Islet precursor cell (in vitro differentiated cells): ENCODE measurements at regions not wholly inside any gene's neighbourhood (a gene's known extent, or its start where the extent isn't known, plus 50 kb on each side); places are given as distances from the start of the nearest gene placed in this dataset.
A peak's percentile ranks its signal among the peaks of the same experiment; 100 is the strongest.

Experiments
- DNase-seq: peaks from one replicate; pipeline ENCODE4 v3.0.0-alpha.2; 2018

GRCh38 chr2:121125350-121125749 lies 159.7 kb downstream of the TFCP2L1 start:
- no peak for DNase-seq

GRCh38 chr2:121128741-121129659 lies 156.0 kb downstream of the TFCP2L1 start:
- peak; percentile 82 for DNase-seq

- no peak for DNase-seq
Measured at GRCh38 chr2:121129692-121130091, 155.3 kb downstream of the TFCP2L1 start.

GRCh38 chr2:121130301-121130850 lies 154.6 kb downstream of the TFCP2L1 start:
- no peak for DNase-seq

GRCh38 chr2:121131375-121131774 lies 153.6 kb downstream of the TFCP2L1 start:
- DNase-seq = no peak

GRCh38 chr2:121132054-121132761 lies 152.8 kb downstream of the TFCP2L1 start:
- no peak for DNase-seq

GRCh38 chr2:121132762-121133107 lies 152.3 kb downstream of the TFCP2L1 start:
- DNase-seq = no peak

- DNase-seq = no peak
Measured at GRCh38 chr2:121133551-121134319, 151.3 kb downstream of the TFCP2L1 start.

- DNase-seq = no peak
Measured at GRCh38 chr2:121134728-121135127, 150.3 kb downstream of the TFCP2L1 start.

GRCh38 chr2:121135168-121135853 lies 149.7 kb downstream of the TFCP2L1 start:
- no peak for DNase-seq

- DNase-seq = no peak
Measured at GRCh38 chr2:121136323-121136722, 148.7 kb downstream of the TFCP2L1 start.

GRCh38 chr2:121137571-121137970 lies 147.4 kb downstream of the TFCP2L1 start:
- no peak for DNase-seq

GRCh38 chr2:121140734-121141133 lies 144.3 kb downstream of the TFCP2L1 start:
- no peak for DNase-seq

GRCh38 chr2:121142452-121142851 lies 142.6 kb downstream of the TFCP2L1 start:
- no peak for DNase-seq

GRCh38 chr2:121144111-121144510 lies 140.9 kb downstream of the TFCP2L1 start:
- DNase-seq = no peak

GRCh38 chr2:121146630-121147029 lies 138.4 kb downstream of the TFCP2L1 start:
- DNase-seq = no peak

- DNase-seq = no peak
Measured at GRCh38 chr2:121147766-121148165, 137.2 kb downstream of the TFCP2L1 start.

- no peak for DNase-seq
Measured at GRCh38 chr2:121148481-121148880, 136.5 kb downstream of the TFCP2L1 start.

- DNase-seq = no peak
Measured at GRCh38 chr2:121149384-121149783, 135.6 kb downstream of the TFCP2L1 start.

- no peak for DNase-seq
Measured at GRCh38 chr2:121150126-121150525, 134.9 kb downstream of the TFCP2L1 start.

GRCh38 chr2:121150713-121151112 lies 134.3 kb downstream of the TFCP2L1 start:
- no peak for DNase-seq

GRCh38 chr2:121151311-121152109 lies 133.5 kb downstream of the TFCP2L1 start:
- no peak for DNase-seq
